ENCODE measurements at regions not wholly inside any gene's neighbourhood (a gene's known extent, or its start where the extent isn't known, plus 50 kb on each side); places are given as distances from the start of the nearest gene placed in this dataset.

DNA sequence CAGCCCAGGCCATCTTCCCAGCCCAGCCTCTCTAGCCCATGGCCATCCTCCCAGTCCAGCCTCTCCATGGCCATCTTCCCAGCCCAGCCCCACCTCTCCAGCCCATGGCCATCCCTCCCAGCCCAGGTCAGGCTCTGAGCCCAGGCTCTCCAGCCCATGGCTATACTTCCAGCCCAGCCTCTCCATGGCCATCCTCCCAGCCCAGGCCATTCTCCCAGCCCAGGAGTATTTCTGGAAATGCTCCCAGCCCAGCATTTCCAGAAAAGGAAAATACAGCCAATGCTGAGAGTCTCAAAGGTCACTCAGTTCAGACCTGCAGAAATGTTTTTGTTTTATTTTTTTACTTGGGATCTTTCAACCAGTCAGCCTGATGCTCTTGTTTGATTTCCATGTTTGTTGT lies 70.0 kb upstream of the ZNF281 start:
- H3K36me3 ChIP-seq (ENCODE audit: control insufficient read depth, insufficient read depth, low read length, severe bottlenecking): no peaks in the 10 kb centered on the region
- H3K4me1 ChIP-seq (ENCODE audit: control insufficient read depth, insufficient read depth, low read length): peaks cover 11% of the 10 kb centered on the region
- no peak for DNase-seq (ENCODE audit: low read depth)
- no peaks in the 10 kb centered on the region for H3K27me3 ChIP-seq (replicated peaks; ENCODE audit: control insufficient read depth, insufficient read depth, low read length)
- no peaks in the 10 kb centered on the region for H3K9me3 ChIP-seq (ENCODE audit: control insufficient read depth, low read length)
- no peak overlapping the region for H3K9ac ChIP-seq (ENCODE audit: low read length)
- H3K4me3 ChIP-seq (ENCODE audit: low read length): no peak overlapping the region

GRCh38 chr1:200478945-200479558 lies 69.2 kb upstream of the ZNF281 start:
- Histone ChIP-seq H3K4me1 (ENCODE audit: control insufficient read depth, insufficient read depth, low read length) (peaks cover 12% of the 10 kb centered on the region), H3K9ac (ENCODE audit: low read length) (no peak overlapping the region), H3K9me3 (ENCODE audit: control insufficient read depth, low read length) (no peaks in the 10 kb centered on the region), H3K27me3 (replicated peaks; ENCODE audit: control insufficient read depth, insufficient read depth, low read length) (no peaks in the 10 kb centered on the region), H3K36me3 (ENCODE audit: control insufficient read depth, insufficient read depth, low read length, severe bottlenecking) (no peaks in the 10 kb centered on the region), H3K4me3 (ENCODE audit: low read length) (no peak overlapping the region)
- DNase-seq (ENCODE audit: low read depth): no peak

GRCh38 chr1:200478239-200478623 lies 68.4 kb upstream of the ZNF281 start:
- Histone ChIP-seq H3K4me3 (ENCODE audit: low read length) (no peak overlapping the region), H3K9me3 (ENCODE audit: control insufficient read depth, low read length) (no peaks in the 10 kb centered on the region), H3K4me1 (ENCODE audit: control insufficient read depth, insufficient read depth, low read length) (peaks cover 11% of the 10 kb centered on the region), H3K36me3 (ENCODE audit: control insufficient read depth, insufficient read depth, low read length, severe bottlenecking) (no peaks in the 10 kb centered on the region), H3K27me3 (replicated peaks; ENCODE audit: control insufficient read depth, insufficient read depth, low read length) (no peaks in the 10 kb centered on the region), H3K9ac (ENCODE audit: low read length) (no peak overlapping the region)
- DNase-seq (ENCODE audit: low read depth): no peak

- no peak for DNase-seq (ENCODE audit: low read depth)
- Histone ChIP-seq H3K9me3 (ENCODE audit: control insufficient read depth, low read length) (no peaks in the 10 kb centered on the region), H3K27me3 (replicated peaks; ENCODE audit: control insufficient read depth, insufficient read depth, low read length) (no peaks in the 10 kb centered on the region), H3K4me1 (ENCODE audit: control insufficient read depth, insufficient read depth, low read length) (peaks cover 8% of the 10 kb centered on the region), H3K9ac (ENCODE audit: low read length) (no peak overlapping the region), H3K4me3 (ENCODE audit: low read length) (no peak overlapping the region), H3K36me3 (ENCODE audit: control insufficient read depth, insufficient read depth, low read length, severe bottlenecking) (no peaks in the 10 kb centered on the region)
These were observed 64.8 kb upstream of the ZNF281 start for GRCh38 chr1:200474633-200475032.

GRCh38 chr1:200473698-200474371 lies 64.0 kb upstream of the ZNF281 start:
- Histone ChIP-seq H3K9me3 (ENCODE audit: control insufficient read depth, low read length) (no peaks in the 10 kb centered on the region), H3K4me3 (ENCODE audit: low read length) (peak overlapping the region; percentile 26), H3K36me3 (ENCODE audit: control insufficient read depth, insufficient read depth, low read length, severe bottlenecking) (no peaks in the 10 kb centered on the region), H3K27me3 (replicated peaks; ENCODE audit: control insufficient read depth, insufficient read depth, low read length) (no peaks in the 10 kb centered on the region), H3K9ac (ENCODE audit: low read length) (no peak overlapping the region), H3K4me1 (ENCODE audit: control insufficient read depth, insufficient read depth, low read length) (peaks cover 8% of the 10 kb centered on the region)
- DNase-seq (ENCODE audit: low read depth): peak; percentile 35

GRCh38 chr1:200471739-200472138 lies 61.9 kb upstream of the ZNF281 start:
- Histone ChIP-seq H3K27me3 (replicated peaks; ENCODE audit: control insufficient read depth, insufficient read depth, low read length) (no peaks in the 10 kb centered on the region), H3K9me3 (ENCODE audit: control insufficient read depth, low read length) (no peaks in the 10 kb centered on the region), H3K36me3 (ENCODE audit: control insufficient read depth, insufficient read depth, low read length, severe bottlenecking) (no peaks in the 10 kb centered on the region), H3K4me3 (ENCODE audit: low read length) (no peak overlapping the region), H3K4me1 (ENCODE audit: control insufficient read depth, insufficient read depth, low read length) (peaks cover 8% of the 10 kb centered on the region), H3K9ac (ENCODE audit: low read length) (no peak overlapping the region)
- no peak for DNase-seq (ENCODE audit: low read depth)

DNA sequence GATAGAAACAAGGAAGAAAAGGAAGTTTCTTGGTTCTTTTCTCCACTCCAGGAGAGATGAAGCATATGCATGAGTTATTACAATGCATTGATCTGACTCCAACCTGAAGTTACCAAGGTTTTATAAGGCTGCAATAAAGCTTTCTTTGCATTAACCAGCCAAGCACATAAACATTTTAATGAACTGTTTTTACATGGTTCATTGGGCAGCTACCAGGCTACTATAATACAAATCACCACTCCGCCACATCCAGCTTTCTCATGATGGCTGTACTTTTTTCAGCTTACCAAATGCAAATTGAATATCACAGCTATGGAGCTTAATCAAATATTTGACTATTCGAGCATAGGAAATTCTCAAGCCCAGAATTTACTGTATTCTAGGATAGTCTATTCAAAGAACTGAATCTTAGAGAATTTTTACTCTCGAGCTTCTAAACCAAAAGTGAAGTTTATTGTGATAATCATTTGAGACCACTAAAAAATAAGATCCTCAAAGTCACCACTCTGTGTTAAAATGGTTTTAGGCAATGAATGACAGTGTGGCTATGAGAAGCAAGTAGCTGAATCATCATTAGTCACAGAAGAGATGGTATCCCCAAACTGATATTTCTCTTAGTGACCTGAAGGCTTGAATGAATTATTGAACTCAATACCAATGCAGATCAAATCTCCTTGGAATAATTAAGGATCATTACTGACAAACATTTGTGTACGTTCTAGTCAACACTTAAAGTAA lies 58.6 kb upstream of the ZNF281 start:
- Histone ChIP-seq H3K36me3 (ENCODE audit: control insufficient read depth, insufficient read depth, low read length, severe bottlenecking) (no peaks in the 10 kb centered on the region), H3K4me3 (ENCODE audit: low read length) (no peak overlapping the region), H3K4me1 (ENCODE audit: control insufficient read depth, insufficient read depth, low read length) (peaks cover 6% of the 10 kb centered on the region), H3K9me3 (ENCODE audit: control insufficient read depth, low read length) (no peaks in the 10 kb centered on the region), H3K9ac (ENCODE audit: low read length) (no peak overlapping the region), H3K27me3 (replicated peaks; ENCODE audit: control insufficient read depth, insufficient read depth, low read length) (no peaks in the 10 kb centered on the region)
- no peak for DNase-seq (ENCODE audit: low read depth)

- H3K9ac ChIP-seq (ENCODE audit: low read length): no peak overlapping the region
- no peaks in the 10 kb centered on the region for H3K36me3 ChIP-seq (ENCODE audit: control insufficient read depth, insufficient read depth, low read length, severe bottlenecking)
- no peaks in the 10 kb centered on the region for H3K9me3 ChIP-seq (ENCODE audit: control insufficient read depth, low read length)
- no peak overlapping the region for H3K4me3 ChIP-seq (ENCODE audit: low read length)
- peaks cover 6% of the 10 kb centered on the region for H3K4me1 ChIP-seq (ENCODE audit: control insufficient read depth, insufficient read depth, low read length)
- DNase-seq (ENCODE audit: low read depth): no peak
- H3K27me3 ChIP-seq (replicated peaks; ENCODE audit: control insufficient read depth, insufficient read depth, low read length): no peaks in the 10 kb centered on the region
These were observed 55.1 kb upstream of the ZNF281 start for GRCh38 chr1:200464784-200465400.

Measured in adipocyte (in vitro differentiated cells).